Mesenchymal stem cell (in vitro differentiated cells and primary cell): ENCODE measurements at regions not wholly inside any gene's neighbourhood (a gene's known extent, or its start where the extent isn't known, plus 50 kb on each side); places are given as distances from the start of the nearest gene placed in this dataset.

Experiments
- DNase-seq: peaks from one replicate; pipeline ENCODE4 v3.0.0-alpha.2; 2013
- H2AFZ ChIP-seq: one replicate; pipeline ENCODE4 v1.6.1; 2013; ENCODE audit warnings: low read depth, mild to moderate bottlenecking, control low read depth, inconsistent platforms, low read length, moderate library complexity
- H2AK5ac ChIP-seq: 2 replicates; pipeline ENCODE4 v1.6.1; 2013; ENCODE audit warnings: low read length, moderate library complexity, mild to moderate bottlenecking, inconsistent platforms; ENCODE audit not compliant: severe bottlenecking
- H2BK120ac ChIP-seq: one replicate; pipeline ENCODE4 v1.6.1; 2013; ENCODE audit warnings: low read depth, mild to moderate bottlenecking, inconsistent platforms, low read length, moderate library complexity
- H2BK12ac ChIP-seq, 2 experiments: one replicate each; pipeline ENCODE4 v1.6.1; 2013; ENCODE audit warnings: inconsistent platforms in 2 of 2, low read length in 2 of 2, mild to moderate bottlenecking in 2 of 2, moderate library complexity in 2 of 2, control low read depth in 1 of 2
- H2BK15ac ChIP-seq: one replicate; pipeline ENCODE4 v1.6.1; 2013; ENCODE audit warnings: mild to moderate bottlenecking, low read depth, inconsistent platforms; ENCODE audit not compliant: poor library complexity, severe bottlenecking
- H2BK5ac ChIP-seq: 2 replicates; pipeline ENCODE4 v1.6.1; 2013; ENCODE audit warnings: low read depth, mild to moderate bottlenecking, low read length, control low read depth, inconsistent platforms; ENCODE audit not compliant: poor library complexity, severe bottlenecking
- H3K14ac ChIP-seq, 2 experiments: one replicate each; pipeline ENCODE4 v1.6.1; 2013; ENCODE audit warnings: inconsistent platforms in 2 of 2, low read length in 2 of 2, control low read depth in 1 of 2, mild to moderate bottlenecking in 1 of 2, moderate library complexity in 1 of 2
- H3K18ac ChIP-seq, 2 experiments: one replicate each; pipeline ENCODE4 v1.6.1; 2013; ENCODE audit warnings: inconsistent platforms in 2 of 2, low read length in 2 of 2, control low read depth in 1 of 2, low read depth in 1 of 2, mild to moderate bottlenecking in 1 of 2
- H3K23ac ChIP-seq, 2 experiments: one replicate each; pipeline ENCODE4 v1.6.1; 2013; ENCODE audit warnings: inconsistent platforms in 2 of 2, low read length in 2 of 2, mild to moderate bottlenecking in 2 of 2, moderate library complexity in 2 of 2, control low read depth in 1 of 2
- H3K27ac ChIP-seq: 2 replicates; pipeline ENCODE4 v1.5.1; 2013; ENCODE audit warnings: mild to moderate bottlenecking, moderate library complexity, low read length, control low read depth, inconsistent platforms; ENCODE audit not compliant: poor library complexity, severe bottlenecking
- H3K27me3 ChIP-seq, 2 experiments: 2 replicates each; pipeline versions ENCODE4 v1.6.1 to v1.7.0; 2013; ENCODE audit warnings: low read length in 2 of 2, mild to moderate bottlenecking in 2 of 2, moderate library complexity in 2 of 2, control low read depth in 1 of 2, inconsistent platforms in 1 of 2; ENCODE audit not compliant: control insufficient read depth in 1 of 2, insufficient read depth in 1 of 2
- H3K36me3 ChIP-seq, 2 experiments: 2 replicates each; pipeline versions ENCODE4 v1.6.1 to v1.7.0; 2013; ENCODE audit warnings: low read length in 2 of 2, control low read depth in 1 of 2, inconsistent platforms in 1 of 2, low read depth in 1 of 2, mild to moderate bottlenecking in 1 of 2; ENCODE audit not compliant: insufficient read depth in 2 of 2, control insufficient read depth in 1 of 2
- H3K4ac ChIP-seq, 2 experiments: one replicate each; pipeline ENCODE4 v1.6.1; 2013; ENCODE audit warnings: inconsistent platforms in 2 of 2, low read length in 2 of 2, mild to moderate bottlenecking in 2 of 2, moderate library complexity in 2 of 2, control low read depth in 1 of 2, low read depth in 1 of 2
- H3K4me1 ChIP-seq: 2 replicates; pipeline ENCODE4 v1.6.1; 2013; ENCODE audit warnings: low read depth, low read length, control low read depth; ENCODE audit not compliant: control insufficient read depth, insufficient read depth
- H3K4me2 ChIP-seq: 2 replicates; pipeline ENCODE4 v1.6.1; 2013; ENCODE audit warnings: low read length, mild to moderate bottlenecking, inconsistent platforms; ENCODE audit not compliant: poor library complexity, severe bottlenecking
- H3K4me3 ChIP-seq, 2 experiments: 2 replicates each; pipeline versions ENCODE4 v1.5.1 to v1.7.0; 2013; ENCODE audit warnings: low read length in 2 of 2, mild to moderate bottlenecking in 2 of 2, control low read depth in 1 of 2, low read depth in 1 of 2; ENCODE audit not compliant: insufficient read depth in 1 of 2
- H3K79me1 ChIP-seq: replicated peaks from 2 replicates; pipeline ENCODE4 v1.6.1; 2013; ENCODE audit warnings: mild to moderate bottlenecking, control low read depth, low read length, inconsistent platforms; ENCODE audit not compliant: poor library complexity, severe bottlenecking
- H3K9ac ChIP-seq: 2 replicates; pipeline ENCODE4 v1.7.0; 2013; ENCODE audit warnings: mild to moderate bottlenecking, low read length, moderate library complexity
- H3K9me3 ChIP-seq: 2 replicates; pipeline ENCODE4 v1.7.0; 2013; ENCODE audit warnings: mild to moderate bottlenecking, low read length; ENCODE audit not compliant: control insufficient read depth
- H4K8ac ChIP-seq: one replicate; pipeline ENCODE4 v1.6.1; 2013; ENCODE audit warnings: inconsistent platforms, mild to moderate bottlenecking, low read length, moderate library complexity
- H4K91ac ChIP-seq: one replicate; pipeline ENCODE4 v1.6.1; 2013; ENCODE audit warnings: mild to moderate bottlenecking, low read length, inconsistent platforms
- WGBS: methylation state at CpG from one replicate; pipeline ENCODE4 v1.1.7; 2013; ENCODE audit warnings: mixed read lengths; 5-methylcytosine and 5-hydroxymethylcytosine counted together

- H2BK15ac ChIP-seq = no peak overlapping the region
- no peaks in the 10 kb centered on the region for H3K36me3 ChIP-seq
- H4K91ac ChIP-seq = no peak overlapping the region
- no peak overlapping the region for H3K14ac ChIP-seq
- H2BK120ac ChIP-seq = no peak overlapping the region
- H3K4me3 ChIP-seq = no peak overlapping the region
- no peak overlapping the region for H3K4me2 ChIP-seq
- H3K27ac ChIP-seq = no peak overlapping the region
- peaks cover 2% of the 10 kb centered on the region for H3K4me1 ChIP-seq
- no peaks in the 10 kb centered on the region for H3K9me3 ChIP-seq
- H2AFZ ChIP-seq = no peak overlapping the region
- WGBS = no CpG with 5 or more reads among the region's 1 CpG
- no peak for DNase-seq
- no peak overlapping the region for H3K18ac ChIP-seq
- peaks cover 3 to 4% of the 10 kb centered on the region in 2 experiments for H3K27me3 ChIP-seq
- H3K79me1 ChIP-seq = no peaks in the 10 kb centered on the region
- H3K9ac ChIP-seq = no peak overlapping the region
- H3K4ac ChIP-seq = no peak overlapping the region
- no peak overlapping the region for H2BK5ac ChIP-seq
- no peak overlapping the region for H3K23ac ChIP-seq
- H2BK12ac ChIP-seq = no peak overlapping the region
- H4K8ac ChIP-seq = no peak overlapping the region
- H2AK5ac ChIP-seq = no peak overlapping the region
Measured at GRCh38 chr20:12014736-12015135, 97.0 kb downstream of the BTBD3 start.

GRCh38 chr20:12016291-12016690 lies 98.6 kb downstream of the BTBD3 start:
- peaks cover 2% of the 10 kb centered on the region for H3K4me1 ChIP-seq
- H3K4me2 ChIP-seq = no peak overlapping the region
- no CpG with 5 or more reads among the region's 2 CpGs for WGBS
- H4K8ac ChIP-seq = no peak overlapping the region
- H2BK15ac ChIP-seq = no peak overlapping the region
- H2BK12ac ChIP-seq = no peak overlapping the region
- no peak overlapping the region for H2BK120ac ChIP-seq
- H2BK5ac ChIP-seq = no peak overlapping the region
- H2AFZ ChIP-seq = no peak overlapping the region
- DNase-seq = no peak
- H3K79me1 ChIP-seq = no peaks in the 10 kb centered on the region
- H3K4me3 ChIP-seq = no peak overlapping the region
- no peak overlapping the region for H2AK5ac ChIP-seq
- H3K36me3 ChIP-seq = no peaks in the 10 kb centered on the region
- no peak overlapping the region for H3K9ac ChIP-seq
- H3K9me3 ChIP-seq = no peaks in the 10 kb centered on the region
- H3K27me3 ChIP-seq = peaks cover 3 to 8% of the 10 kb centered on the region in 2 experiments
- H3K18ac ChIP-seq = no peak overlapping the region
- no peak overlapping the region for H4K91ac ChIP-seq
- H3K4ac ChIP-seq = no peak overlapping the region
- no peak overlapping the region for H3K23ac ChIP-seq
- H3K14ac ChIP-seq = no peak overlapping the region
- no peak overlapping the region for H3K27ac ChIP-seq

- Histone ChIP-seq H2BK5ac (no peak overlapping the region), H2AFZ (no peak overlapping the region), H2BK12ac (no peak overlapping the region), H3K4me2 (no peak overlapping the region), H3K4me3 (no peak overlapping the region), H2BK15ac (no peak overlapping the region), H4K91ac (no peak overlapping the region), H3K27ac (no peak overlapping the region), H3K36me3 (no peaks in the 10 kb centered on the region), H3K18ac (no peak overlapping the region), H3K23ac (no peak overlapping the region), H2BK120ac (no peak overlapping the region), H2AK5ac (no peak overlapping the region), H4K8ac (no peak overlapping the region), H3K9me3 (no peaks in the 10 kb centered on the region), H3K14ac (no peak overlapping the region), H3K4me1 (no peaks in the 10 kb centered on the region), H3K4ac (no peak overlapping the region), H3K79me1 (no peaks in the 10 kb centered on the region), H3K27me3 (peaks cover 3 to 8% of the 10 kb centered on the region in 2 experiments), H3K9ac (no peak overlapping the region)
- no peak for DNase-seq
- 62% methylated on average over 1 of the region's 3 CpGs for WGBS
Measured at GRCh38 chr20:12019715-12020114, 102.0 kb downstream of the BTBD3 start.

- Histone ChIP-seq H3K18ac (no peak overlapping the region), H3K27me3 (peaks cover 3 to 8% of the 10 kb centered on the region in 2 experiments), H2AFZ (no peak overlapping the region), H2BK15ac (no peak overlapping the region), H3K79me1 (no peaks in the 10 kb centered on the region), H3K4me2 (no peak overlapping the region), H4K8ac (no peak overlapping the region), H3K36me3 (no peaks in the 10 kb centered on the region), H3K23ac (no peak overlapping the region), H3K4me1 (no peaks in the 10 kb centered on the region), H3K14ac (no peak overlapping the region), H3K4me3 (no peak overlapping the region), H4K91ac (no peak overlapping the region), H2AK5ac (no peak overlapping the region), H3K4ac (no peak overlapping the region), H3K9me3 (no peaks in the 10 kb centered on the region), H2BK5ac (no peak overlapping the region), H3K27ac (no peak overlapping the region), H2BK12ac (no peak overlapping the region), H3K9ac (no peak overlapping the region), H2BK120ac (no peak overlapping the region)
- DNase-seq = no peak
- WGBS = 81% methylated on average over 3 of the region's 4 CpGs
Measured at GRCh38 chr20:12020846-12021245, 103.2 kb downstream of the BTBD3 start.
